ENCODE measurements at regions not wholly inside any gene's neighbourhood (a gene's known extent, or its start where the extent isn't known, plus 50 kb on each side); places are given as distances from the start of the nearest gene placed in this dataset.

DNA sequence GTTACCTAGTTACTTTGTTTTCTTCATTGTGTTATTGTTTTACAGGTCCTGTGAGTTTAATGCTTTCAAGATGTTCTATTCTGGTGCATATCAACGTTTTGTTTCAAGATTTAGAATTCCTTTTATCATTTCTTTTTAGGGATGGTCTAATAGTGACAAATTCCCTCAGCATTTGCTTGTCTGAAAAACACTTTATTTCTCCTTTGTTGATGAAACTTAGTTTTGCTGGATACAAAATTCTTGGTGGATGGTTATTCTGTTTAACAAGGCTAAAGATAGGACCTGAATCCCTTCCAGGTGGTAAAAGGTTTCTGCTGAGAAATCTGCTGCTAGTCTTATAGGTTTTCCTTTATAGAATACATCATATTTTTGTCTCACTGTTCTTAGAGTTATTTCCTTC, 102.3 kb downstream of the RND3 start:
- TF ChIP-seq, protein P1, sequence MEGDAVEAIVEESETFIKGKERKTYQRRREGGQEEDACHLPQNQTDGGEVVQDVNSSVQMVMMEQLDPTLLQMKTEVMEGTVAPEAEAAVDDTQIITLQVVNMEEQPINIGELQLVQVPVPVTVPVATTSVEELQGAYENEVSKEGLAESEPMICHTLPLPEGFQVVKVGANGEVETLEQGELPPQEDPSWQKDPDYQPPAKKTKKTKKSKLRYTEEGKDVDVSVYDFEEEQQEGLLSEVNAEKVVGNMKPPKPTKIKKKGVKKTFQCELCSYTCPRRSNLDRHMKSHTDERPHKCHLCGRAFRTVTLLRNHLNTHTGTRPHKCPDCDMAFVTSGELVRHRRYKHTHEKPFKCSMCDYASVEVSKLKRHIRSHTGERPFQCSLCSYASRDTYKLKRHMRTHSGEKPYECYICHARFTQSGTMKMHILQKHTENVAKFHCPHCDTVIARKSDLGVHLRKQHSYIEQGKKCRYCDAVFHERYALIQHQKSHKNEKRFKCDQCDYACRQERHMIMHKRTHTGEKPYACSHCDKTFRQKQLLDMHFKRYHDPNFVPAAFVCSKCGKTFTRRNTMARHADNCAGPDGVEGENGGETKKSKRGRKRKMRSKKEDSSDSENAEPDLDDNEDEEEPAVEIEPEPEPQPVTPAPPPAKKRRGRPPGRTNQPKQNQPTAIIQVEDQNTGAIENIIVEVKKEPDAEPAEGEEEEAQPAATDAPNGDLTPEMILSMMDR (conservative IDR thresholded peaks at IDR 0.05 in 1 of 2, IDR thresholded peaks at IDR 0.05 in 1 of 2; ENCODE audit: low read depth in 1 of 2, low read length in 2 of 2): no peak
- no peak for TF ChIP-seq EZH2 (IDR thresholded peaks at IDR 0.05; ENCODE audit: low read length, missing control alignments)

Data from fibroblast of lung (primary cell).